Right hindlimb (tissue), 1 donor: ENCODE measurements at regions not wholly inside any gene's neighbourhood (a gene's known extent, or its start where the extent isn't known, plus 50 kb on each side); places are given as distances from the start of the nearest gene placed in this dataset.
"Not testable (repeated sequence)": the region's sequence is repeated elsewhere in the genome, so short reads cannot be mapped to it uniquely, and the experiment has no call there.

ENCODE experiments used
- DNase-seq: peaks from one replicate; pipeline ENCODE4 v3.0.0-alpha.2; 2018

- no peak for DNase-seq
These were observed 1174.0 kb upstream of the SLC39A10 start for GRCh38 chr2:194483041-194483440.

- no peak for DNase-seq
These were observed 1191.4 kb upstream of the SLC39A10 start for GRCh38 chr2:194465641-194466040.

- no peak for DNase-seq
These were observed 1191.9 kb upstream of the SLC39A10 start for GRCh38 chr2:194464964-194465638.

GRCh38 chr2:194462883-194463282 lies 1194.1 kb upstream of the SLC39A10 start:
- DNase-seq: not testable (repeated sequence)

GRCh38 chr2:194455358-194455757 lies 1201.7 kb upstream of the SLC39A10 start:
- no peak for DNase-seq

- no peak for DNase-seq
These were observed 1204.5 kb upstream of the SLC39A10 start for GRCh38 chr2:194452504-194452903.

GRCh38 chr2:194445226-194445625 lies 1211.8 kb upstream of the SLC39A10 start:
- DNase-seq: no peak

GRCh38 chr2:194443926-194444325 lies 1213.1 kb upstream of the SLC39A10 start:
- no peak for DNase-seq

GRCh38 chr2:194424683-194425209 lies 1232.3 kb upstream of the SLC39A10 start:
- no peak for DNase-seq

GRCh38 chr2:194411221-194411620 lies 1245.8 kb upstream of the SLC39A10 start:
- DNase-seq: no peak

GRCh38 chr2:194395818-194396217 lies 1261.2 kb upstream of the SLC39A10 start:
- DNase-seq: no peak

- no peak for DNase-seq
These were observed 1271.7 kb upstream of the SLC39A10 start for GRCh38 chr2:194385376-194385775.

GRCh38 chr2:194383401-194383800 lies 1273.6 kb upstream of the SLC39A10 start:
- no peak for DNase-seq

GRCh38 chr2:194382221-194382620 lies 1274.8 kb upstream of the SLC39A10 start:
- DNase-seq: no peak

- DNase-seq: no peak
These were observed 1277.0 kb upstream of the SLC39A10 start for GRCh38 chr2:194380011-194380410.

GRCh38 chr2:194367390-194367789 lies 1289.6 kb upstream of the SLC39A10 start:
- DNase-seq: not testable (repeated sequence)

GRCh38 chr2:194363878-194364277 lies 1293.1 kb upstream of the SLC39A10 start:
- DNase-seq: no peak

GRCh38 chr2:194363295-194363694 lies 1293.7 kb upstream of the SLC39A10 start:
- no peak for DNase-seq

GRCh38 chr2:194352505-194352904 lies 1304.5 kb upstream of the SLC39A10 start:
- no peak for DNase-seq

- no peak for DNase-seq
These were observed 1310.8 kb upstream of the SLC39A10 start for GRCh38 chr2:194346193-194346592.

GRCh38 chr2:194345347-194345746 lies 1311.7 kb upstream of the SLC39A10 start:
- DNase-seq: no peak

- no peak for DNase-seq
These were observed 1313.9 kb upstream of the SLC39A10 start for GRCh38 chr2:194343167-194343566.

GRCh38 chr2:194332799-194333490 lies 1324.1 kb upstream of the SLC39A10 start:
- DNase-seq: no peak

- no peak for DNase-seq
These were observed 1328.6 kb upstream of the SLC39A10 start for GRCh38 chr2:194328456-194328855.
